GM12874 (cell line): ENCODE measurements at regions not wholly inside any gene's neighbourhood (a gene's known extent, or its start where the extent isn't known, plus 50 kb on each side); places are given as distances from the start of the nearest gene placed in this dataset.

Experiments
- TF ChIP-seq, protein P1 (sequence below): IDR thresholded peaks from 2 replicates; pipeline ENCODE4 v1.5.1; 2011; ENCODE audit warnings: low read depth, mild to moderate bottlenecking, control low read depth, low read length, moderate library complexity; ENCODE audit not compliant: insufficient read depth

DNA sequence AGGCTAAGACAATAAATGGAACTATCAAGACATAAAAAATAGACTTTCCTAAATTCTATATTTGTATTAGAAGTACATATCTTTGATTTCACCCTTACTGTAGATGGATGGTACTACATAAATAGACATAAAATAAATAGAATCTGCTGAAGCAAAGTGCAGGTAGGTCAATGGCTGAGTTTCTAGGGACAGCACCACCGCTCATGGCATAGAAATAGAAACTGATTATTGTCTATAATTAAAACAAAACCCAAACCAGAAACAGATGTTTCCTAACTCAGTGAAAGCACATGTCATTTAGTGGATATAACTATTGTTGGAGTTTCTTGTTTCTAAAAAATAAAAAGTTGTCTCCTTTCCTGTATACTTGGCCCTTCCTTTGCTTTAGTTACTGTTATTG is 387.3 kb upstream of the ADGRL3 start:
- TF ChIP-seq, protein P1, sequence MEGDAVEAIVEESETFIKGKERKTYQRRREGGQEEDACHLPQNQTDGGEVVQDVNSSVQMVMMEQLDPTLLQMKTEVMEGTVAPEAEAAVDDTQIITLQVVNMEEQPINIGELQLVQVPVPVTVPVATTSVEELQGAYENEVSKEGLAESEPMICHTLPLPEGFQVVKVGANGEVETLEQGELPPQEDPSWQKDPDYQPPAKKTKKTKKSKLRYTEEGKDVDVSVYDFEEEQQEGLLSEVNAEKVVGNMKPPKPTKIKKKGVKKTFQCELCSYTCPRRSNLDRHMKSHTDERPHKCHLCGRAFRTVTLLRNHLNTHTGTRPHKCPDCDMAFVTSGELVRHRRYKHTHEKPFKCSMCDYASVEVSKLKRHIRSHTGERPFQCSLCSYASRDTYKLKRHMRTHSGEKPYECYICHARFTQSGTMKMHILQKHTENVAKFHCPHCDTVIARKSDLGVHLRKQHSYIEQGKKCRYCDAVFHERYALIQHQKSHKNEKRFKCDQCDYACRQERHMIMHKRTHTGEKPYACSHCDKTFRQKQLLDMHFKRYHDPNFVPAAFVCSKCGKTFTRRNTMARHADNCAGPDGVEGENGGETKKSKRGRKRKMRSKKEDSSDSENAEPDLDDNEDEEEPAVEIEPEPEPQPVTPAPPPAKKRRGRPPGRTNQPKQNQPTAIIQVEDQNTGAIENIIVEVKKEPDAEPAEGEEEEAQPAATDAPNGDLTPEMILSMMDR, result no peak

DNA sequence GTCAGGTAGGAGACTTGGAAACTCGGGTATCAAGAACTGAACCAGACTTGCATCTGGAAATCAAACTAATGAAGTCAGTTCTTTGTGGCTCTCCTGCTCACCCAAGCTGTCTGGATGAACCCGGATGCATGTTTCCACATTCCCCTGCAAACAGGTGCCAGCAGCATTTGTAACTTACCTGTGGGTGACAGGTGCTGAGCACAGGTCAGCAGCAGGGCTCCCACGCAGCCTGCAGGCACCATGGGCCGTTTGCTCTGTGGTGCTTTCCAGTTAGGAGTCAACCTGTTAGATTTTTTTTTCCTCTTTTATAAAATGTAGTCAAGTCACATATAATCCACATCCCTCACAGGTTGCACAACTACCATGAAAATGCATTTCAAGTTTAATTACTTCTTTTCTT is 385.6 kb upstream of the ADGRL3 start:
- TF ChIP-seq, protein P1, result no peak

DNA sequence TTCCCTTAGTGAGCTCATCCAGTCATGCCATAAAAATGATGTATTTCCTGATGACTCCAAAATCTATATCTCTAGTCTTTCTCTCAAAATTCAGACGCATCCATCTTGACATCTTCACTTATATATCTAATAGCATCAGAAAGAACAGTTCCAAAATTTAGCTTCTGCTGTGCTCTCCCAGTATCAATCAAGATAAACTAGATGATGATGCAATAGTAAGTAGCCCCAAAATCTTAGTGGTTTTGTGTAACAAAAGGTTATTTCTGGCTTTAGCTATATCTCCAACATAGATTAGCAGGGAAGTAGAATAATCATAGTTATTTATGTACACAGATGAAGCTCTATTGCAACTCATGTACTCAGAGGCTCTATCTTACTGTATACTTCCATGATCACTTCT is 382.5 kb upstream of the ADGRL3 start:
- TF ChIP-seq, protein P1, result no peak

DNA sequence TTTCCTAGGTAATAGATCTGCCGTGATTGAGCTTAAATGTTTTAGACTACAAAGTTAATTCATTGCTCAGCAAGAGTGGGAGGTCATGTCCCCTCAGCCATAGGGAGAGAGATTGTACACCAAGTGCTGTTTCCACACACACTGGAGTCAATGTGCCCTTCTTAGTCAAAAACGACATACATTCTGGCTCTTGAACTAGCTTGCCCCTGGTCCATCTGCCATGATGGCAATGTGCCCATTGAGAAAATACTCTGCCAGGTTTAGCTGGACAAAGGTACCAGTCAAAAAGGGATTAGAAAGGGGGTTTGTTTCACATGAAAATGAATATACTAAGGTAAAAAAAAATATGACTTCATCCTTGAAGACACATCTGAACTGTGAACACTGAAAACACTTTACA is 377.1 kb upstream of the ADGRL3 start:
- TF ChIP-seq, protein P1, result no peak

DNA sequence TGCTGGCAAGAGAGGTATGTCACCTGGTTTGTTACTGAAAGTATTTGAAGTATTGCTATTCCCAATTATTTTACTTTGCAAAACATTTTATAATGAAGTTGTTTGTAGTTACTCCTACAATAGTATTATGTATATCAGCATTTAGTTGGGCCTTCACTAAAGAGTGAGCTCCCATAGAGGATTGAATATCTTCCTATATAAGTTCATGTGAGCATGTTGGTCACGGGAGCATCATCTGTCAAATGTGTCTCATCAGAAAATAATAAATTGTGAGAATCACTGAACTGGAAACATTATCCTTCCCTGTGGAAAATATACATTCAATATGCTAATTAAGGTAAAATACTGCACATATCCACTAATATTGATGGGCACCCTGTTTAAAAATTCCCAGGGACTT is 360.1 kb upstream of the ADGRL3 start:
- TF ChIP-seq, protein P1, result no peak

DNA sequence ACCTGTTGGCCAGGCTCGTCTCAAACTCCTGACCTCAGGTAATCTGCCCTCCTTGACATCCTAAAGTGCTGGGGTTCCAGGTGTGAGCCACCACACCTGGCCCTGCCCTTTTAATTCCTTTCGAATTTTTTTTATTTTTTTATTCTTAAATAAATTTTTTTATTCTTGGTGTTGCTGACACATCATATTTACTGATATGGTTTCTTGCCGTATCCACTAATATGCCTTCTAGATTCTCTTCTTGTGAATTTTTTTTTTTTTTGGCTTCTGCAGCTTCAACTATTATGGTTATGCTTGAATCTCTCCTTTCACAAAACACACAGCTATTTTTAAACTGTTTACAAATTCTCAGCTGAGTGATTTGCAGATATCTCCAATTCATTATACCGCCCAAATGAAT is 353.4 kb upstream of the ADGRL3 start:
- TF ChIP-seq, protein P1, result no peak

DNA sequence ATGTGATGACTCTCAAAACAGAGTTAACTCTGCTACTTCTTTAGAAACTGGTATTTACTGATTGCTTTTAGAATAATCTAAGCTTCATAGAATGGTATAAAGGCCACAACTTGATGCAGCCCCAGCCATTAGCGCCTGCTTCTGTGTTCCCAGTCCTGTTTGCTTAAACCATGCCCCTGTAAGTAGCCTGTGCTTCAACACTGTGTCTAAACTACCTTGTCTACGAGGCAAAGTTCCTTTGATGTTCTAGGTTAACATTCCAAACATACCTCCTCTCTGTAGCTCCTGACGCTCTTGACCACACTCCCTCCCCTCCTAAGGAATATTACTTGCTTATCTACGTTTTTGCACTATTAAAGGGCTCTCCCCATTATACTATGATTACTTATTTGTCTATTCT is 352.5 kb upstream of the ADGRL3 start:
- TF ChIP-seq, protein P1, result no peak
